SK-N-SH (cell line): ENCODE measurements at regions not wholly inside any gene's neighbourhood (a gene's known extent, or its start where the extent isn't known, plus 50 kb on each side); places are given as distances from the start of the nearest gene placed in this dataset.

Source experiments
- CTCF ChIA-PET: fragments of 300-600, 350-600 bp; formaldehyde crosslinking; extraction: SDS; loops from one replicate; lab custom pipeline; 2021; lab: Yijun Ruan, JAX
- POLR2A ChIA-PET: fragments of 350-600 bp; sonication (Branson Sonifier 250); formaldehyde crosslinking; extraction: SDS; loops from one replicate; lab custom pipeline; 2020; ENCODE audit warnings: antibody characterized with exemption, inconsistent platforms; lab: Yijun Ruan, JAX
- DNase-seq: peaks from one replicate; pipeline ENCODE4 v3.0.0; 2012
- H2AFZ ChIP-seq: fragments of 200-600 bp; sonication (generic); 2 replicates; pipeline ENCODE4 v1.8.1; 2016; ENCODE audit warnings: antibody characterized with exemption, mild to moderate bottlenecking, low read depth
- H3F3A ChIP-seq: fragments of 200-600 bp; sonication (generic); replicated peaks from 2 replicates; pipeline ENCODE3; 2016; ENCODE audit warnings: antibody characterized with exemption, mild to moderate bottlenecking; ENCODE audit not compliant: insufficient read depth
- H3K27ac ChIP-seq, 2 experiments: fragments of 200-500 bp in 1 of 2; fragments of 200-600 bp in 1 of 2; sonication (Bioruptor generic) in 1 of 2; sonication (generic), shearing (Covaris generic) in 1 of 2; 2 replicates each; pipeline versions ENCODE4 v1.5.1 to v1.6.1; 2014 to 2016; ENCODE audit warnings: low read depth in 2 of 2, inconsistent platforms in 1 of 2, low read length in 1 of 2, mild to moderate bottlenecking in 1 of 2, mixed read lengths in 1 of 2
- H3K27me3 ChIP-seq: fragments of 200-600 bp; sonication (generic), shearing (Covaris generic); 2 replicates; pipeline ENCODE4 v1.6.1; 2016; ENCODE audit warnings: mixed run types; ENCODE audit not compliant: insufficient read depth
- H3K36me3 ChIP-seq, 2 experiments: fragments of 200-500 bp in 1 of 2; fragments of 200-600 bp in 1 of 2; sonication (Bioruptor generic) in 1 of 2; sonication (generic) in 1 of 2; replicated peaks in 1 of 2; 2 replicates each; pipeline versions ENCODE3 to v1.5.1; 2014 to 2016; ENCODE audit warnings: low read length in 1 of 2, mild to moderate bottlenecking in 1 of 2; ENCODE audit not compliant: insufficient read depth in 2 of 2, control insufficient read depth in 1 of 2
- H3K4me1 ChIP-seq, 2 experiments: fragments of 200-500 bp in 1 of 2; fragments of 200-600 bp in 1 of 2; sonication (Bioruptor generic) in 1 of 2; sonication (generic), shearing (Covaris generic) in 1 of 2; 2 replicates each; pipeline versions ENCODE4 v1.5.1 to v1.6.1; 2014 to 2016; ENCODE audit warnings: low read depth in 1 of 2, low read length in 1 of 2, mixed run types in 1 of 2; ENCODE audit not compliant: insufficient read depth in 2 of 2, control insufficient read depth in 1 of 2
- H3K4me2 ChIP-seq: fragments of 200-600 bp; sonication (generic), shearing (Covaris generic); 2 replicates; pipeline ENCODE4 v1.6.1; 2017; ENCODE audit warnings: mixed run types
- H3K4me3 ChIP-seq, 2 experiments: fragments of 200-500 bp in 1 of 2; fragments of 200-600 bp in 1 of 2; sonication (Bioruptor generic) in 1 of 2; sonication (generic), shearing (Covaris generic) in 1 of 2; 2 replicates each; pipeline versions ENCODE4 v1.5.1 to v1.8.1; 2014 to 2016; ENCODE audit warnings: low read depth in 2 of 2, inconsistent platforms in 1 of 2, low read length in 1 of 2, mild to moderate bottlenecking in 1 of 2, mixed read lengths in 1 of 2, moderate library complexity in 1 of 2
- H3K79me2 ChIP-seq: fragments of 200-600 bp; sonication (generic); 2 replicates; pipeline ENCODE4 v1.8.1; 2017; ENCODE audit warnings: mild to moderate bottlenecking; ENCODE audit not compliant: insufficient read depth
- H3K9ac ChIP-seq: fragments of 200-600 bp; sonication (generic); 2 replicates; pipeline ENCODE4 v1.6.1; 2017; ENCODE audit warnings: mixed run types
- H3K9me2 ChIP-seq: fragments of 200-600 bp; sonication (generic); 2 replicates; pipeline ENCODE4 v1.6.1; 2017; ENCODE audit warnings: mixed run types
- H3K9me3 ChIP-seq: fragments of 200-600 bp; sonication (generic); 2 replicates; pipeline ENCODE4 v1.6.1; 2017; ENCODE audit warnings: mixed run types, mild to moderate bottlenecking, moderate library complexity
- H4K20me1 ChIP-seq: fragments of 200-600 bp; sonication (generic); 2 replicates; pipeline ENCODE4 v1.6.1; 2017; ENCODE audit warnings: mild to moderate bottlenecking, mixed run types; ENCODE audit not compliant: insufficient read depth
- CHD2 ChIP-seq: fragments of 150-350 bp; IDR thresholded peaks from 2 replicates; pipeline ENCODE4 v1.6.1; 2018; ENCODE audit warnings: low read length; ENCODE audit not compliant: partially characterized antibody
- ELF1 ChIP-seq: IDR thresholded peaks from 2 replicates; pipeline ENCODE4 v1.4.0; 2012
- EP300 ChIP-seq, 2 experiments: IDR thresholded peaks; 2 replicates each; pipeline versions ENCODE4 v1.4.0 to v1.6.1; 2012; ENCODE audit warnings: borderline replicate concordance in 1 of 2, low read depth in 1 of 2, low read length in 1 of 2
- EZH2phosphoT487 ChIP-seq: fragments of 200-600 bp; sonication (generic); IDR thresholded peaks from 2 replicates; pipeline ENCODE4 v1.6.1; 2017; ENCODE audit warnings: low read depth, mixed run types, mild to moderate bottlenecking, antibody characterized with exemption, moderate library complexity, borderline replicate concordance
- FOSL2 ChIP-seq: IDR thresholded peaks from 2 replicates; pipeline ENCODE4 v1.4.0; 2012; ENCODE audit warnings: low read depth, mild to moderate bottlenecking, moderate library complexity, borderline replicate concordance
- FOXM1 ChIP-seq: IDR thresholded peaks from 2 replicates; pipeline ENCODE4 v1.4.0; 2012; ENCODE audit warnings: low read depth, mild to moderate bottlenecking
- GATA2 ChIP-seq: sonication (generic); formaldehyde crosslinking; IDR thresholded peaks from 2 replicates; pipeline ENCODE4 v1.5.0; 2020; ENCODE audit warnings: mild to moderate bottlenecking, missing genetic modification reagents
- JUND ChIP-seq: IDR thresholded peaks from 2 replicates; pipeline ENCODE4 v1.4.0; 2012
- MEF2A ChIP-seq: IDR thresholded peaks from 2 replicates; pipeline ENCODE4 v1.4.0; 2012; ENCODE audit warnings: low read depth, borderline replicate concordance
- RAD21 ChIP-seq: IDR thresholded peaks from 2 replicates; pipeline ENCODE4 v1.6.1; 2012; ENCODE audit warnings: mild to moderate bottlenecking, low read length
- RCOR1 ChIP-seq: fragments of 150-350 bp; IDR thresholded peaks from 2 replicates; pipeline ENCODE4 v1.6.1; 2017; ENCODE audit warnings: antibody characterized with exemption, low read length
- SIN3A ChIP-seq: IDR thresholded peaks from 2 replicates; pipeline ENCODE4 v1.6.1; 2012; ENCODE audit warnings: low read depth, mild to moderate bottlenecking, low read length, moderate library complexity, borderline replicate concordance
- SMC3 ChIP-seq: IDR thresholded peaks from 2 replicates; pipeline ENCODE4 v1.6.1; 2012; ENCODE audit warnings: low read depth, low read length, improper control_type of control experiment
- TAF1 ChIP-seq: IDR thresholded peaks from 2 replicates; pipeline ENCODE4 v1.6.1; 2012; ENCODE audit warnings: low read depth, mild to moderate bottlenecking, low read length, moderate library complexity, borderline replicate concordance
- TCF12 ChIP-seq: IDR thresholded peaks from 2 replicates; pipeline ENCODE4 v1.4.0; 2012
- TEAD4 ChIP-seq: IDR thresholded peaks from 2 replicates; pipeline ENCODE4 v1.4.0; 2012; ENCODE audit warnings: mild to moderate bottlenecking, borderline replicate concordance; ENCODE audit not compliant: insufficient read depth
- USF1 ChIP-seq: IDR thresholded peaks from 2 replicates; pipeline ENCODE4 v1.4.0; 2012; ENCODE audit warnings: low read depth, borderline replicate concordance
- YY1 ChIP-seq: IDR thresholded peaks from 2 replicates; pipeline ENCODE4 v1.4.0; 2012; ENCODE audit warnings: low read depth, mild to moderate bottlenecking
- WGBS: methylation state at CpG from one replicate; pipeline ENCODE4 v1.1.6; 2017; ENCODE audit warnings: low lambda C conversion rate; 5-methylcytosine and 5-hydroxymethylcytosine counted together
- TF ChIP-seq, protein P1 (sequence below): fragments of 150-350 bp; IDR thresholded peaks from 2 replicates; pipeline ENCODE4 v1.6.1; 2017; ENCODE audit warnings: antibody characterized with exemption, low read length, low read depth, borderline replicate concordance
- TF ChIP-seq, protein P2 (sequence below): IDR thresholded peaks from 2 replicates; pipeline ENCODE4; 2012
- TF ChIP-seq, protein P3 (sequence below): fragments of 200-600 bp; sonication (generic); IDR thresholded peaks from 2 replicates; pipeline ENCODE4 v1.6.1; 2017; ENCODE audit warnings: antibody characterized with exemption, mild to moderate bottlenecking, moderate library complexity

DNA sequence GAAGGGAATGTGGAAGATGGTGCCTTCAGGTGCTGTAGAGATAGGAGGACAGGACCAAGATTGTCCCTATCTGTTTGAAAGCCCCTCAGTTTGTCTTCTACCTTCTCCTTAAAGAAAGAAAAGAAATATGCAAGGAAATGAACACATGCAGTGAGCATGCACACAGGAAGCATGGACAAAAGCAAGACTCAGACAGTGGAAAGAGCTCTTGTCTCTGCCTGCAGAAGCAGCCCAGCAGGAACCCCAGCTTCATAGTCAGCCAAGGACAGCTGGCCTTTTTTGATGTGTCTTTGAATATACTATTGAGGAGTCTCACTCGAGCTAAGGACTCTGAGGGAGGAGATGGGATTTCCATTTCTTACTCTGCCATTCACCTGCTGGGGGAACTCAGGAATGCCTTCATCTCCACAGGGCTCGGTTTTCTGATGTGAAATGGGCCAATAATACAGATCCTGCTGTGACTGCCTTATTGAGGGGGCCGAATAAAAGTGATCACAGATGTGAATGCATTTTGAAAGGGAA, 132.5 kb upstream of the ADRA1B start:
- H4K20me1 ChIP-seq: no peaks in the 10 kb centered on the region
- POLR2A ChIA-PET: no interaction called here
- H3K4me2 ChIP-seq: no peak overlapping the region
- no peaks in the 10 kb centered on the region for H3K9me3 ChIP-seq
- H3K79me2 ChIP-seq: no peaks in the 10 kb centered on the region
- H3F3A ChIP-seq: peaks cover 30% of the 10 kb centered on the region
- H3K27me3 ChIP-seq: no peaks in the 10 kb centered on the region
- no peak overlapping the region for H3K4me3 ChIP-seq
- H3K36me3 ChIP-seq: no peaks in the 10 kb centered on the region
- no peak overlapping the region for H3K9ac ChIP-seq
- H2AFZ ChIP-seq: no peak overlapping the region
- CTCF ChIA-PET: interaction anchor here (1.0 kb wide), 1 partner anchor 21 kb away, joined by 3 read pairs; no protein-coding TSS in a partner anchor
- no peaks in the 10 kb centered on the region for H3K9me2 ChIP-seq
- H3K4me1 ChIP-seq: peaks cover 0 to 25% of the 10 kb centered on the region in 2 experiments; a peak in 2 of 4 replicates
- no peak for DNase-seq
- 49% methylated on average over 3 of the region's 3 CpGs for WGBS
- TF ChIP-seq YY1 (no peak), GATA2 (no peak), CHD2 (no peak), SMC3 (no peak), SIN3A (no peak), RCOR1 (no peak), FOXM1 (no peak)
- TF ChIP-seq, protein P1, sequence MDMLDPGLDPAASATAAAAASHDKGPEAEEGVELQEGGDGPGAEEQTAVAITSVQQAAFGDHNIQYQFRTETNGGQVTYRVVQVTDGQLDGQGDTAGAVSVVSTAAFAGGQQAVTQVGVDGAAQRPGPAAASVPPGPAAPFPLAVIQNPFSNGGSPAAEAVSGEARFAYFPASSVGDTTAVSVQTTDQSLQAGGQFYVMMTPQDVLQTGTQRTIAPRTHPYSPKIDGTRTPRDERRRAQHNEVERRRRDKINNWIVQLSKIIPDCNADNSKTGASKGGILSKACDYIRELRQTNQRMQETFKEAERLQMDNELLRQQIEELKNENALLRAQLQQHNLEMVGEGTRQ: no peak
- H3K27ac ChIP-seq: no peak overlapping the region

DNA sequence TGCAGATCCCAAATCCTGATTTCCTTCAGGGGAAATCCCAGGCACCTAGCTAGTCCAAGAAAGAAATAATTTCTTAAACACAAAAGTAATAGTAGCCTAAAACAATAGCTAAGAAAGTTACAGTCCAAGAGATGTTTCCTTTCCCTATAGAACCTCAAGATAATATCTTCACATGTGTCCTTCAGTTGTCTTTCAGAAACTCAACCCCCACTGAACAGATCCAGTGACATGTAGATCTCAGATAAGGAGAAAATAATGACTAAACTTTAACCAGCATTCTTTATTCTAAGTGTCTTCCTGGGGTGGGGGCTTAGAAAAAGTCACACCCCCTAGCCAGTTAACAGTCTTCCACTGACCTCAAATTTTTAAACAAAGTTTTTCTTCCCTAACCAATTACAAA, 131.3 kb upstream of the ADRA1B start:
- no peak for DNase-seq
- Histone ChIP-seq H2AFZ (no peak overlapping the region; the same call in 1 of the 2 replicates), H3K9me3 (no peaks in the 10 kb centered on the region), H3K4me2 (0 out of 2 replicates have a peak overlapping the region, but pooled peaks have one; percentile 22), H3F3A (peaks cover 19% of the 10 kb centered on the region), H4K20me1 (no peaks in the 10 kb centered on the region), H3K4me1 (peaks cover 0 to 16% of the 10 kb centered on the region in 2 experiments; a peak in 2 of 4 replicates), H3K79me2 (no peaks in the 10 kb centered on the region), H3K36me3 (no peaks in the 10 kb centered on the region), H3K27ac (no peak overlapping the region), H3K9ac (no peak overlapping the region), H3K9me2 (no peaks in the 10 kb centered on the region), H3K27me3 (no peaks in the 10 kb centered on the region), H3K4me3 (no peak overlapping the region)
- ChIA-PET POLR2A (no interaction called here), CTCF (no interaction called here)
- TF ChIP-seq, protein P1: no peak
- TF ChIP-seq FOSL2: no peak
- TF ChIP-seq SIN3A: no peak
- TF ChIP-seq, protein P2, sequence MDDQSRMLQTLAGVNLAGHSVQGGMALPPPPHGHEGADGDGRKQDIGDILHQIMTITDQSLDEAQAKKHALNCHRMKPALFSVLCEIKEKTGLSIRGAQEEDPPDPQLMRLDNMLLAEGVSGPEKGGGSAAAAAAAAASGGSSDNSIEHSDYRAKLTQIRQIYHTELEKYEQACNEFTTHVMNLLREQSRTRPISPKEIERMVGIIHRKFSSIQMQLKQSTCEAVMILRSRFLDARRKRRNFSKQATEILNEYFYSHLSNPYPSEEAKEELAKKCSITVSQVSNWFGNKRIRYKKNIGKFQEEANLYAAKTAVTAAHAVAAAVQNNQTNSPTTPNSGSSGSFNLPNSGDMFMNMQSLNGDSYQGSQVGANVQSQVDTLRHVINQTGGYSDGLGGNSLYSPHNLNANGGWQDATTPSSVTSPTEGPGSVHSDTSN: peak; percentile 50
- no peak for TF ChIP-seq CHD2
- no peak for TF ChIP-seq USF1
- no peak for TF ChIP-seq SMC3
- TF ChIP-seq, protein P3, sequence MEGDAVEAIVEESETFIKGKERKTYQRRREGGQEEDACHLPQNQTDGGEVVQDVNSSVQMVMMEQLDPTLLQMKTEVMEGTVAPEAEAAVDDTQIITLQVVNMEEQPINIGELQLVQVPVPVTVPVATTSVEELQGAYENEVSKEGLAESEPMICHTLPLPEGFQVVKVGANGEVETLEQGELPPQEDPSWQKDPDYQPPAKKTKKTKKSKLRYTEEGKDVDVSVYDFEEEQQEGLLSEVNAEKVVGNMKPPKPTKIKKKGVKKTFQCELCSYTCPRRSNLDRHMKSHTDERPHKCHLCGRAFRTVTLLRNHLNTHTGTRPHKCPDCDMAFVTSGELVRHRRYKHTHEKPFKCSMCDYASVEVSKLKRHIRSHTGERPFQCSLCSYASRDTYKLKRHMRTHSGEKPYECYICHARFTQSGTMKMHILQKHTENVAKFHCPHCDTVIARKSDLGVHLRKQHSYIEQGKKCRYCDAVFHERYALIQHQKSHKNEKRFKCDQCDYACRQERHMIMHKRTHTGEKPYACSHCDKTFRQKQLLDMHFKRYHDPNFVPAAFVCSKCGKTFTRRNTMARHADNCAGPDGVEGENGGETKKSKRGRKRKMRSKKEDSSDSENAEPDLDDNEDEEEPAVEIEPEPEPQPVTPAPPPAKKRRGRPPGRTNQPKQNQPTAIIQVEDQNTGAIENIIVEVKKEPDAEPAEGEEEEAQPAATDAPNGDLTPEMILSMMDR: no peak
- TF ChIP-seq GATA2: no peak
- TF ChIP-seq FOXM1: no peak
- no peak for TF ChIP-seq EZH2phosphoT487
- TF ChIP-seq EP300 (IDR thresholded peaks at IDR 0.05; ENCODE audit: borderline replicate concordance in 1 of 2, low read depth in 1 of 2, low read length in 1 of 2): no peak; a peak in 1 of 4 replicates
- no peak for TF ChIP-seq TAF1
- TF ChIP-seq TEAD4: no peak
- no peak for TF ChIP-seq RAD21
- TF ChIP-seq ELF1: no peak
- no peak for TF ChIP-seq YY1
- peak; percentile 23; the same call in 1 of the 2 replicates for TF ChIP-seq JUND
- no peak for TF ChIP-seq MEF2A
- TF ChIP-seq TCF12: peak; percentile 39; the same call in 1 of the 2 replicates
